ENCODE measurements at regions not wholly inside any gene's neighbourhood (a gene's known extent, or its start where the extent isn't known, plus 50 kb on each side); places are given as distances from the start of the nearest gene placed in this dataset.

- DNase-seq (ENCODE audit: low read depth in 3 of 3): no peak
Measured at GRCh38 chr2:611519-611918, 65.7 kb downstream of the TMEM18 start.

GRCh38 chr2:610491-610890, 66.7 kb downstream of the TMEM18 start:
- no peak for DNase-seq (ENCODE audit: low read depth in 3 of 3)

DNA sequence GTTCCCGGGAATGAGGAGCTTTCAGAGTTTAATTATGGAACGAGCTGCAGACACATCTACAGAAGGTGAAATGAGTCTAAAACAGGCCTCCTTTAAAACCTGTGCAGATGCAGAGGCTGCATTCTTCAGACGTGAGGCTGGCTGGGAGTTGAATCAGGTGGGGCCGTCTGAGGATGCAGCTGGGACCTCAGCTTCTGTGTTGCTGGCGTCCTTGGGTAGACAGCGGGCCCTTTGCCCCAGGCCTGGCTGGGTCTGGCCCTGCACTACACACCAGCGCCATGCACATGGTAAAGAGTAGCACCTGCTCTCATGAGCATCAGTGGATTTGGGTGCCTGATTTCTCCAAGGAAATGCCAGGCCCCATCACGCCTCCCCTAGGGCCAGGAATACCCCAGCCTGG, 67.3 kb downstream of the TMEM18 start:
- DNase-seq (ENCODE audit: low read depth in 3 of 3): no peak

DNA sequence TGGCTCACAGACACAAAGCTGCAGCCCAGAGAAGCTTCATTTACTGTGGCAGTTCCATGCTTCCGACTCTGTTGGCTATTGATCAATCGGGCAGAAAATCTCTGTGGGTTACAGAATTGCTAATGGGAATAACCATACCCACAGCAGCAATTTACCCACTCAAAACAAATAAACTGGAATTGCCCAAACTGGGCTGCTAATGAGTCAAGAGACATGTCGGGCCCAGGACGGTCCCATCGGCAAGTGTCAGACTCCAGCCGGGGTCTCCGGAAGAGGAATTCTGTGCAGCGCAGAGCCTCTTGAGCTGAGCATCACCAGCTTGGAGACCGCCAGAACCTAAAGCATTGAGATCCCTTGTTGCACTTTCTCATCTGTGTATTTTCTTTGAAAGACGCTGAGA, 67.8 kb downstream of the TMEM18 start:
- DNase-seq (ENCODE audit: low read depth in 3 of 3): no peak

GRCh38 chr2:608711-609110, 68.5 kb downstream of the TMEM18 start:
- DNase-seq (ENCODE audit: low read depth in 3 of 3): no peak

- no peak for DNase-seq (ENCODE audit: low read depth in 3 of 3)
Measured at GRCh38 chr2:608297-608696, 68.9 kb downstream of the TMEM18 start.

DNA sequence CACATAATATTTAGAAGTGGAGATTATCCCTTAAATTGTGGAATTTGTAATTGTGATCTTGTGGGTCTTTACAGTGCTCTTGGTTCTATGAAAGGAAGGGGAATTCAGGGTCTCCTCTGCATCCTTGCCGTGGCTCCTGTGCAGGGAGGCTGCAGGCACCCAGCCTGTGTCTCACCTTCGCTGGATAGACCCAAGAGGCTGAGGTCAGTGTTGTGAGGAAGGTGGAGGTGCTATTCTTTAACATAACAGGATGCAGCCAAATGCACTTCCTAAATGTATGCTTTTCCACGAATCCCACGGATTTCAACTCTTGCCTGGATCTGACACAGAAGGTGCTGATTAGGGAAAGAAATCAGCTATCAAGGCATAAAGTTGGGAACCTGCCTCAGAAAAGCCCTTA, 69.5 kb downstream of the TMEM18 start:
- no peak for DNase-seq (ENCODE audit: low read depth in 3 of 3)

DNA sequence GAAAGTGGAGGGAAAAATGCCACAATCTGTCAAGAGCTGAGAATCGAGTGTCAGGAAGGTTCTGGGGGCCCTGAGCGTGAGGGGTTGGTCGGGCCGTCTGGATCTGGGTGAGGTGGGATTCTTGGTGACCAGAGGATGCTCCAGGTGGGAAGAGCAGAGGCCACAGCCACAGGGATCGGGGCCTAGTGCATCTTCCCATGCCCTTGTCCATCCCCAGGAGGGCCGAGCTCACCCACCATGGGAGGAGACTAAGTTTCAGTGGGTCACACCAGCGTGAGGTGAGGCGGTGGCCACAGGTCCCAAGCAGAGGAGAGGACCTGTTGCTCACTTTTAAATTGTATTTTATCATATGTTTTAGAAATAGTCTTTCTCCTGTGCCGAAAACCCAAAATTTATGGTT, 70.0 kb downstream of the TMEM18 start:
- DNase-seq (ENCODE audit: low read depth in 3 of 3): no peak

GRCh38 chr2:605674-606608, 71.3 kb downstream of the TMEM18 start:
- no peak for DNase-seq (ENCODE audit: low read depth in 3 of 3)

DNA sequence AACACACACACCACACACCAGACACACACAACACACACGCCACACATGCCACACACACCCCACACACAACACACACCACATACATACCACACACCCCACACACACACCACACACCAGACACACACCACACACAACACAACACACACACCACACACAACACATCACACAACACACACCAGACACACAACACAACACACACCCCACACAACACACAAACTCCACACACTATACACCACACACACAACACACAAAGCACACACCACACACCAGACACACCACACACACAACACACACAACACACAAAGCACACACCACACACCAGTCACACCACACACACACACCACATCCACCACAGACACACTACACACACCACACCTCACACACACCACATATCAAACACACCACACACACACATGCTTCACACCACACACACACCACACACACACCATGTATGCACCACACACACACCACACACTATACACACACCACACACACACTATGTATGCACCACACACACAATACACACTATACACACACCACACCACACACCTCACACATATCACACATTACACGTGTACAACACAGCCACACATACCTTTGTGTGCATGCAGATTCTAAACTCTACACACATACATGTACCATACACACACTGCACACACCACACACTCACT, 72.2 kb downstream of the TMEM18 start:
- DNase-seq (ENCODE audit: low read depth in 3 of 3): no peak

DNA sequence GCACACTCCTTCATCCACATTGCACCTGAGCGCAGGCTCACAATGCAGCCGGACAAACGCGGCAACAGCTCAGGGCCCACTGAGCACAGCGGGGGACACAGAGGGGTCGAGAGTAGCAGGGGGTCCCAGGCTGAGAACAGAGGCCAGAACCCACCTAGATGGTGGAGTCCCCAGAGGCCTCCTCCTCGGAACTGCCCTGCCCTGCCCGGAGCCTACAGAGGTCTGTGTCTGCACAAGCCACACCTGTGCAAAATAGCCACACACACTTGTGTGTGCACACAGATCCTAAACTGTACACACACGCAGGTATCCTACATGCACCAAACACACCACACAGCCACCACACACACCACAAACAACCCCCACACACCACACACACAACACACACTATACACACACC, 72.8 kb downstream of the TMEM18 start:
- no peak for DNase-seq (ENCODE audit: low read depth in 3 of 3)

GRCh38 chr2:603869-604268, 73.3 kb downstream of the TMEM18 start:
- no peak for DNase-seq (ENCODE audit: low read depth in 3 of 3)

- DNase-seq (ENCODE audit: low read depth in 3 of 3): no peak
Measured at GRCh38 chr2:603427-603826, 73.8 kb downstream of the TMEM18 start.

DNA sequence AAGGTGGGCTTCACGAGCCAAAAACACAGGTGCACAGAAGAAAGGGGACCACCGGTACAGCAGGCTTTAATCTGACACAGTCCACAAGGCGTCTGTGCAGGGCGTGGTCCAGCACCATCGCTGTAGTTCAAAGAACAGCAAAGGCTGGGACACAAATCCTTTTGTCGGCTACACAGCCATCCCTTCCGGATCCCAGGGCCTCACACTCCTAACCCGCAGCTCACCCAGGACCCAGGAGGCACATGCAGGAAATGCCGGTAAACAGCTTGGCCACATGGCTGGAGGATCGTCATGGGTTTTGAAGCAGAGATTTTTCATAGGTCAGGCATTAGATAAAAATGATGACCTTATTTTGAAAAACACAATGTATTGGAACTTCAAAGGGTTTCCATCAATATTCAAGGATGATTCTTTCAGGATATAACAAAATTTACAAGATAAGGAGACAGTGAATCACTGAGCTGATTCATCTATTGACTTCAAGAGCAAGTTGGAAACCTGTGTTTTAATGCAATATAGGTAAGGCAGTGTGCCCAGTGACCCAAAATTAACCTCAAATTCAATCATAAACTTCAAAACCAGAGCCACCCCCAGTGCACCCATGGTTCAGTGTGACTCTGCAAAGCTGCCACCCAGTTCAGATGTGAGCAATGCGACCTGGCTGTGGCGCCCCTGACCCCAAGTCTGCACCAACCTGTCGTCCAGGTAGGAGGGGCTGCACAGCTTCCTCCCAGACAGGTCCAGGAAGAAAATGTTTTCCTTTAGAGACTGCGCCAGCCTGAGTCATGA, 74.4 kb downstream of the TMEM18 start:
- DNase-seq (ENCODE audit: low read depth in 3 of 3): no peak

GRCh38 chr2:601806-602455, 75.3 kb downstream of the TMEM18 start:
- no peak for DNase-seq (ENCODE audit: low read depth in 3 of 3)

- DNase-seq (ENCODE audit: low read depth in 3 of 3): no peak
Measured at GRCh38 chr2:601387-601698, 75.9 kb downstream of the TMEM18 start.

- DNase-seq (ENCODE audit: low read depth in 3 of 3): no peak
Measured at GRCh38 chr2:600542-601386, 76.4 kb downstream of the TMEM18 start.

- no peak for DNase-seq (ENCODE audit: low read depth in 3 of 3)
Measured at GRCh38 chr2:599601-600000, 77.6 kb downstream of the TMEM18 start.

DNA sequence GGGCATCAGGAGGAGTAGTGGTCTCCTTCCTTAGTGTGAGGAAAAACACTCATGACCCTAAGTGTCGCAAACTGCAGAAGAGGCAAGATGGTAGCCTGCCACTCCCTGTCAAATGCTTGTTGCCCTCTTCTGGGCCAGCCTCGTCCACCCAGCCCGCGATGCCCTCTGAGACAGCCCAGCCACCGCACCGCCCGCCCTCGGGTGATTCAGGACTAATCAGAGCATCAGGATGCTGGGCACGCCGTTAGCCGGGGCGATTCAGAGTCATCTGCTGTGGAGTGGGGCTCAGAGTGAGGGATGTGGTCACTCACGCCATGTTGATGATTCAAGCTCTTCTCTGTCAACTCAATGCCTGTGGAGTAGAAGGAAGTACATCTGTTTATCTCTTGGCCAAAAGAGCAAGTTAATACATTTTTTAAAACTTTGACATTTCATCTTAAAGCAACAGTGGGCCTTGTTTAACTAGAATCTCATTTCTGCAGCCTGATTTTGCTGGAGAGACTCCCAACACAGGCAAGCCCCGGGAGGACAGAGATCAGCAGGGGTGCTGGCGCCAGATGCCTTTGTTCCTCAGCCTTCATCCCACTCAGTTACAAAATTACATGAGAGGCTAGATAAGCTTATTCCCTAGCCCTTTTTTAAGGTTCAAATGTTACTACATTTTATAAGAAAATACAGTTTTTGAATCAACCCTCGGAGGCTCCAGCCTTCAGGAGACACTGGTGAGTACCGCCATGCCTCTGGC, 79.0 kb downstream of the TMEM18 start:
- DNase-seq (ENCODE audit: low read depth in 3 of 3): no peak

DNA sequence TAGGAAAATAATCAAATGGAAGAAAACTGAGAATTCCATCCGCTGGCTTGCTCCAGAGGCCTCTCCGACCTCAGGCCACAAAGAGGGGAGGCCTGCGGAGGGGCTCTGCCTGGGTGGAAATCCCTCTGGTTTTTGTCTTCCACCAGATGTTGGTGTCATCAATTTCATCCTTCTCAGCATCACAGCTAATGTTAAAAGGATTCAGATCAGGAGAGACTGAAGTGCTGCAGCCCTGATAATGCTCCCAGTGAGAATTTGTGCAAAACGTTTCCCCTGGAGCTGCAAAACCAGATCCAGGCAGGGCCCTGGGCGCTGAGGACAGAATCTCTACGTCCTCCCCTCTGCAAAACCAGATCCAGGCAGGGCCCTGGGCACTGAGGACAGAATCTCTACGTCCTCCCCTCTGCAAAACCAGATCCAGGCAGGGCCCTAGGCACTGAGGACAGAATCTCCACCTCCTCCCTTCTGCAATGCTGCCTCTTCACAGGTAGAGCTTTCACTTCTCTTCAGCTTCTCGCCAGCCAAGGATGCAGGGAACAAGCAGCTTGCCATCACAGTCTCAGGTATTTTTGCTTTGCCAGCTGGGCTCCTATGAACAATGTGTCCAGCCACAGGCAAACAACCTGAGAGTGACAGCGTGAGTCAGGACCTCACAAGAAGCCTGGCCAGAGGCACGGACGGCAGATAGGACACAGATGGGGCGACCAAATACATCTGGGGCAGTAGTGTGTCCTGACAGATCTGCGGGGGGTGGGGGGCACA, 81.2 kb downstream of the TMEM18 start:
- DNase-seq (ENCODE audit: low read depth in 3 of 3): no peak

Measured in stimulated activated CD4-positive, alpha-beta T cell treated with anti-CD3 and anti-CD28 coated beads, TNF-alpha, amount 100 ng/mL, for 24 hours (primary cell).